Transverse colon (tissue), 4 donors: ENCODE measurements at regions not wholly inside any gene's neighbourhood (a gene's known extent, or its start where the extent isn't known, plus 50 kb on each side); places are given as distances from the start of the nearest gene placed in this dataset.

Source experiments
- DNase-seq: peaks from one replicate; pipeline ENCODE4 v3.0.0-alpha.2; 2019
- H3K27ac ChIP-seq, 4 donors: fragments of 200-600 bp; sonication (generic); 2 replicates each; pipeline ENCODE4 v1.5.1; 2016 to 2018; ENCODE audit warnings: inconsistent platforms in 4 of 4
- H3K27me3 ChIP-seq: fragments of 200-600 bp; sonication (generic); 2 replicates; pipeline ENCODE4 v1.5.1; 2017; ENCODE audit warnings: inconsistent platforms
- H3K36me3 ChIP-seq, 4 donors: fragments of 200-600 bp; sonication (generic); 2 replicates each; pipeline ENCODE4 v1.5.1; 2017 to 2019; ENCODE audit warnings: inconsistent platforms in 4 of 4
- H3K4me1 ChIP-seq, 4 donors: fragments of 200-600 bp; sonication (generic); 2 replicates each; pipeline ENCODE4 v1.5.1; 2017 to 2020; ENCODE audit warnings: inconsistent platforms in 4 of 4
- H3K4me3 ChIP-seq, 4 donors: fragments of 200-600 bp; sonication (generic); 1 replicate in 1 of 4; 2 replicates in 3 of 4; pipeline versions ENCODE4 v1.5.1 to v1.6.1; 2017 to 2019; ENCODE audit warnings: inconsistent platforms in 4 of 4
- H3K9me3 ChIP-seq, 2 donors: fragments of 200-600 bp; sonication (generic); 2 replicates each; pipeline ENCODE4 v1.5.1; 2017 to 2019; ENCODE audit warnings: inconsistent platforms in 2 of 2
- CTCF ChIP-seq, 5 experiments: fragments of 200-600 bp in 3 of 5; fragments of 450-650 bp in 2 of 5; sonication (generic) in 3 of 5; IDR thresholded peaks; 1 replicate in 2 of 5; 2 replicates in 3 of 5; pipeline ENCODE4 v1.5.1; 2016 to 2017; ENCODE audit warnings: antibody characterized with exemption in 5 of 5, inconsistent platforms in 3 of 5, mild to moderate bottlenecking in 2 of 5, moderate library complexity in 1 of 5
- EP300 ChIP-seq: sonication (generic); formaldehyde crosslinking; IDR thresholded peaks from one replicate; pipeline ENCODE4 v1.6.1; 2017; ENCODE audit warnings: antibody characterized with exemption, low read depth
- POLR2A ChIP-seq: fragments of 450-650 bp; IDR thresholded peaks from one replicate; pipeline ENCODE4 v1.6.1; 2016; ENCODE audit warnings: antibody characterized with exemption, mild to moderate bottlenecking, moderate library complexity
- POLR2AphosphoS5 ChIP-seq, 3 donors: sonication (generic); formaldehyde crosslinking; IDR thresholded peaks; one replicate each; pipeline ENCODE4 v1.6.1; 2016; ENCODE audit warnings: antibody characterized with exemption in 3 of 3
- WGBS, 2 donors: methylation state at CpG; one replicate each; pipeline ENCODE4 v1.1.5; 2018; ENCODE audit warnings: low coverage in 1 of 2; 5-methylcytosine and 5-hydroxymethylcytosine counted together
- in situ Hi-C, 4 donors: fragments of 200-750 bp; cut with MboI; loops; one replicate each; pipeline versions ENCODE4 v1.15.0 to v1.15.1; 2017; ENCODE audit warnings: low sequenced_read_pairs in 3 of 4, low pct_ligation_motif_present in 1 of 4, low pct_unique_long_range_greater_than_20kb in 1 of 4
- intact Hi-C: fragments of 100-400 bp; cut with DNase I; formaldehyde crosslinking; loops from one replicate; pipeline ENCODE4 v1.15.1; 2023; ENCODE audit warnings: low total_unique reads

GRCh38 chr1:104100115-104100514 is 350.4 kb downstream of the AMY1C start:
- Histone ChIP-seq H3K36me3 (no peaks in the 10 kb centered on the region), H3K9me3 (no peaks in the 10 kb centered on the region), H3K4me1 (no peaks in the 10 kb centered on the region), H3K27ac (no peak overlapping the region), H3K4me3 (no peak overlapping the region), H3K27me3 (no peaks in the 10 kb centered on the region)
- TF ChIP-seq POLR2A (no peak), CTCF (IDR thresholded peaks at IDR 0.05) (no peak), EP300 (no peak), POLR2AphosphoS5 (IDR thresholded peaks at IDR 0.05) (no peak)
- WGBS, 2 donors, result 17 to 65% methylated on average over 1 to 2 of the region's 2 CpGs
- DNase-seq, result no peak
- intact Hi-C loops, result no loop called here
- in situ Hi-C loops, result no loop called here

DNA sequence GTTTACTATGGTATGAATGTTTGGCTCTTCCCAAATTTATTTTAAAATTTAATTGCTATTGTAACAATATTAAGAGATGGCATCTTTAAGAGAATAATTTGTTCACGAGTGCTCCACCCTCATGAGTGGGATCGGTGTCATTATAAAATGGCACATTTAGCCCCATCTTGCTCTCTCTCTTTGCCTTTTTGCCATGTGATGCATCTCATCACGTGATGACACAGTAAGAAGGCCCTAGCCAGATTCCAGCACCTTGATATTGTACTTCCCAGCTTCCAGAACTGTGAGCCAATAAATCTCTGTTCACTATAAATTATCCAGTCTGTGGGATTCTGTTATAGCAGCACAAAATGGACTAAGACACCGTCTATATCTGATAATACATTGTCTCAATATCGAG is 355.8 kb downstream of the AMY1C start:
- Histone ChIP-seq H3K4me3 (no peak overlapping the region), H3K9me3 (no peaks in the 10 kb centered on the region), H3K27ac (no peak overlapping the region), H3K4me1 (no peaks in the 10 kb centered on the region), H3K27me3 (no peaks in the 10 kb centered on the region), H3K36me3 (no peaks in the 10 kb centered on the region)
- in situ Hi-C loops, result no loop called here
- no peak for DNase-seq
- no peak for TF ChIP-seq EP300
- TF ChIP-seq POLR2A, result no peak
- TF ChIP-seq POLR2AphosphoS5 (IDR thresholded peaks at IDR 0.05), result no peak
- TF ChIP-seq CTCF (IDR thresholded peaks at IDR 0.05), result no peak
- 73 to 74% methylated on average over 5 of the region's 5 CpGs for WGBS, 2 donors
- intact Hi-C loops, result no loop called here

DNA sequence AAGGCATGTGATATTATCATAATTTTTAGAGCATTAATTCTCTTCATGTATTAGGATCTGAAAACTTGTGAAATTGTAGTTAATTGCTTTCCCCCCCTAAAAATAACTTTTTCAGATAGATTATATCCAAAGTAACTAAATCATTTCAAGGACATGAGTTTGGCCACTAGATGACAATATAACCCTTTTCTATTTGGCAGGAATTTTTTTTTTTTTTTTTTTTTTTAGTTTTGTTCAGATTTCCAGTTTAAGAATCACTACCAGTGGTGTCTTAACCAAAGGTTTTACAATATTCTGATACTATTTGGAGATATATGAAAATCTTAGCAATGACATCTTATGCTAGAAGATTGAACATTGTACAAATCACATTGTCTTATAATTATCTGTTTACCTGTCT is 370.8 kb downstream of the AMY1C start:
- Histone ChIP-seq H3K36me3 (no peaks in the 10 kb centered on the region), H3K9me3 (no peaks in the 10 kb centered on the region), H3K4me1 (no peaks in the 10 kb centered on the region), H3K27me3 (no peaks in the 10 kb centered on the region), H3K27ac (no peak overlapping the region), H3K4me3 (no peak overlapping the region)
- in situ Hi-C loops (no loop called here), intact Hi-C loops (loop anchor here (1.0 kb wide), 1 partner anchor 20 kb away; no protein-coding TSS in a partner anchor)
- no peak for DNase-seq
- no peak for TF ChIP-seq CTCF (IDR thresholded peaks at IDR 0.05)
- TF ChIP-seq POLR2A, result no peak
- no peak for TF ChIP-seq POLR2AphosphoS5 (IDR thresholded peaks at IDR 0.05)
- TF ChIP-seq EP300, result no peak

GRCh38 chr1:104121271-104121670 is 371.6 kb downstream of the AMY1C start:
- Histone ChIP-seq H3K36me3 (no peaks in the 10 kb centered on the region), H3K4me1 (no peaks in the 10 kb centered on the region), H3K27me3 (no peaks in the 10 kb centered on the region), H3K9me3 (no peaks in the 10 kb centered on the region), H3K4me3 (no peak overlapping the region), H3K27ac (no peak overlapping the region)
- no peak for TF ChIP-seq CTCF (IDR thresholded peaks at IDR 0.05)
- no peak for TF ChIP-seq POLR2A
- TF ChIP-seq POLR2AphosphoS5 (IDR thresholded peaks at IDR 0.05), result no peak
- TF ChIP-seq EP300, result no peak
- in situ Hi-C loops (no loop called here), intact Hi-C loops (no loop called here)
- 82 to 98% methylated on average over 4 of the region's 4 CpGs for WGBS, 2 donors
- no peak for DNase-seq
